ENCODE measurements at regions not wholly inside any gene's neighbourhood (a gene's known extent, or its start where the extent isn't known, plus 50 kb on each side); places are given as distances from the start of the nearest gene placed in this dataset.

DNA sequence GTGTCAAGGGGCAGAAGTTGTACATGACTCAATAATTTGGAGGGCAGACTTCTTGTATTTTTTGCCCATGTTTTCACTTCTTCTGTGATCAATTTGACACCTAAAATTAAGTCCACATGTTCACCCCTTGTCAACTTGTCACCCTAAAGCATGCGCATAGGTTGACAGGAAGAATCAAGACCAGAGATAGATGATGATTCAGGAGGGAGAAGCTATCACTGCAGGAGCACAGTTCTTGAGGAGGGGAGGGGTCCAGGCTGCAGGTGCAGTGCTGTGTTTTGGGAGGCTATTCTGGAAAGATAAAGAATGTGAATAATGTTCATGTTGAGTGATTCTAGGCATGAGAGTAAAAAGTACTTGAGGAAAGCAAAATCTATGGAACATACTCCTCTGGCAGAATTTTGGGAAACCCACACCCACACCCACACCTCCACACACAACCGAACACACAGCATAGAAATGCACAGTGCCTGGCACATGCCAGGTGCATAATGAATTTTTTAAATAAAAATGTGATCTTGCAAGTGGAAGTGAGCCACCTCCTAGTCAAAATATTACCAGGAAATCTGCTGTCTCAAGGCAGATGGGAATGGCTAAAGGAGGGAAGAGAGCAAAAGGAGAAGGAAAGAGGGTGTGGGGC, 249.2 kb upstream of the MEX3C start:
- no peak for FAIRE-seq
- TF ChIP-seq, protein P1, sequence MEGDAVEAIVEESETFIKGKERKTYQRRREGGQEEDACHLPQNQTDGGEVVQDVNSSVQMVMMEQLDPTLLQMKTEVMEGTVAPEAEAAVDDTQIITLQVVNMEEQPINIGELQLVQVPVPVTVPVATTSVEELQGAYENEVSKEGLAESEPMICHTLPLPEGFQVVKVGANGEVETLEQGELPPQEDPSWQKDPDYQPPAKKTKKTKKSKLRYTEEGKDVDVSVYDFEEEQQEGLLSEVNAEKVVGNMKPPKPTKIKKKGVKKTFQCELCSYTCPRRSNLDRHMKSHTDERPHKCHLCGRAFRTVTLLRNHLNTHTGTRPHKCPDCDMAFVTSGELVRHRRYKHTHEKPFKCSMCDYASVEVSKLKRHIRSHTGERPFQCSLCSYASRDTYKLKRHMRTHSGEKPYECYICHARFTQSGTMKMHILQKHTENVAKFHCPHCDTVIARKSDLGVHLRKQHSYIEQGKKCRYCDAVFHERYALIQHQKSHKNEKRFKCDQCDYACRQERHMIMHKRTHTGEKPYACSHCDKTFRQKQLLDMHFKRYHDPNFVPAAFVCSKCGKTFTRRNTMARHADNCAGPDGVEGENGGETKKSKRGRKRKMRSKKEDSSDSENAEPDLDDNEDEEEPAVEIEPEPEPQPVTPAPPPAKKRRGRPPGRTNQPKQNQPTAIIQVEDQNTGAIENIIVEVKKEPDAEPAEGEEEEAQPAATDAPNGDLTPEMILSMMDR (IDR thresholded peaks at IDR 0.05; ENCODE audit: insufficient read depth, missing control alignments), result no peak

GRCh38 chr18:51447351-51448342, 250.2 kb upstream of the MEX3C start:
- FAIRE-seq (no peak), DNase-seq (ENCODE audit: insufficient read length, low spot score) (no peak)
- TF ChIP-seq, protein P1 (IDR thresholded peaks at IDR 0.05; ENCODE audit: insufficient read depth, missing control alignments), result no peak

More for the DNA sequence above, 249.2 kb upstream of the MEX3C start:
- no peak for DNase-seq (ENCODE audit: insufficient read length, low spot score)

GRCh38 chr18:51448949-51449348, 251.5 kb upstream of the MEX3C start:
- no peak for DNase-seq (ENCODE audit: insufficient read length, low spot score)
- FAIRE-seq, result no peak
- TF ChIP-seq, protein P1 (IDR thresholded peaks at IDR 0.05; ENCODE audit: insufficient read depth, missing control alignments), result no peak

DNA sequence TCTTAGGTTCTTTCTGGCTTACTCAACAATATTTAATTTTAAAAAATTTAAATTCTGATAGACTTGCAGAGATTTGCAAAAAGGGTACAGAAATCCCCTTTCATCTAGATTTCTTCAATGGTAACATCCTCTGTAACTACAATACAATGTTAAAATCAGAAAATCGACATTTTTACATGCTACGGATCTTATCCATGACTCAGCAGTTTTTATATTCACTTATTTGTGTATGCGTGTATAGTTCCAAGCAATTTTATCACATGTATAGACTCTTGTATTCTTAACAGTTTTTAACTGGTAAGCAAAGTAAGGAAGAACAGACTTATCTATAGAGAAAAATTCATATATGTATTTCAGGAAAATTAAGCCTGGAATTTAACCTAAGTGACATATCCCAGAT, 256.1 kb upstream of the MEX3C start:
- TF ChIP-seq, protein P1 (IDR thresholded peaks at IDR 0.05; ENCODE audit: insufficient read depth, missing control alignments), result no peak
- no peak for DNase-seq (ENCODE audit: insufficient read length, low spot score)
- FAIRE-seq, result no peak

- FAIRE-seq, result no peak
- TF ChIP-seq, protein P1 (IDR thresholded peaks at IDR 0.05; ENCODE audit: insufficient read depth, missing control alignments), result no peak
- no peak for DNase-seq (ENCODE audit: insufficient read length, low spot score)
Measured at GRCh38 chr18:51458861-51459260, 261.4 kb upstream of the MEX3C start.

- DNase-seq (ENCODE audit: insufficient read length, low spot score) (no peak), FAIRE-seq (no peak)
- TF ChIP-seq, protein P1 (IDR thresholded peaks at IDR 0.05; ENCODE audit: insufficient read depth, missing control alignments), result no peak
Measured at GRCh38 chr18:51461956-51462355, 264.5 kb upstream of the MEX3C start.

All from D721Med (cell line).